NB4 (cell line): ENCODE measurements at regions not wholly inside any gene's neighbourhood (a gene's known extent, or its start where the extent isn't known, plus 50 kb on each side); places are given as distances from the start of the nearest gene placed in this dataset.

Experiments
- CTCF ChIP-seq: IDR thresholded peaks from one replicate; pipeline ENCODE4 v1.5.1; 2012; ENCODE audit warnings: low read depth, low read length
- MAX ChIP-seq: IDR thresholded peaks from 2 replicates; pipeline ENCODE4 v1.6.1; 2011; ENCODE audit warnings: low read depth, low read length
- MYC ChIP-seq: IDR thresholded peaks from 2 replicates; pipeline ENCODE4 v1.6.1; 2011; ENCODE audit warnings: low read depth, low read length
- POLR2A ChIP-seq: IDR thresholded peaks from 2 replicates; pipeline ENCODE4 v1.6.1; 2011; ENCODE audit warnings: mild to moderate bottlenecking; ENCODE audit not compliant: insufficient read length; ENCODE audit errors: extremely low read depth

- no peak for TF ChIP-seq CTCF
- TF ChIP-seq POLR2A = no peak
- TF ChIP-seq MYC = no peak
- no peak for TF ChIP-seq MAX
Measured at GRCh38 chr2:22944143-22944542, 440.8 kb upstream of the KLHL29 start.
